K562 (cell line): ENCODE measurements at regions not wholly inside any gene's neighbourhood (a gene's known extent, or its start where the extent isn't known, plus 50 kb on each side); places are given as distances from the start of the nearest gene placed in this dataset.

Source experiments
- BCLAF1 ChIP-seq, 2 experiments: fragments of 450-650 bp in 1 of 2; IDR thresholded peaks; 2 replicates each; pipeline ENCODE4 v1.6.1; 2011 to 2017; ENCODE audit warnings: low read depth in 2 of 2, antibody characterized with exemption in 1 of 2, borderline replicate concordance in 1 of 2, low read length in 1 of 2, mild to moderate bottlenecking in 1 of 2, mixed read lengths in 1 of 2; ENCODE audit not compliant: control insufficient read depth in 1 of 2
- EP300 ChIP-seq: IDR thresholded peaks from 2 replicates; pipeline ENCODE4 v1.6.1; 2012; ENCODE audit warnings: low read length, improper control_type of control experiment
- POLR2A ChIP-seq: fragments of 450-650 bp; conservative IDR thresholded peaks from 2 replicates; pipeline ENCODE4 v1.6.1; 2016
- POLR2B ChIP-seq: fragments of 450-650 bp; IDR thresholded peaks from 2 replicates; pipeline ENCODE4 v1.6.1; 2018; ENCODE audit warnings: low read depth; ENCODE audit not compliant: partially characterized antibody
- STAG1 ChIP-seq: sonication (generic); formaldehyde crosslinking; IDR thresholded peaks from 2 replicates; pipeline ENCODE4 v1.5.0; 2020; ENCODE audit warnings: missing genetic modification reagents, borderline replicate concordance
- TF ChIP-seq, protein P1 (sequence below): sonication (generic); formaldehyde crosslinking; IDR thresholded peaks from 2 replicates; pipeline ENCODE4 v1.8.0; 2022; ENCODE audit warnings: mild to moderate bottlenecking, missing genetic modification reagents
- TF ChIP-seq, protein P2 (sequence below): fragments of 450-650 bp; conservative IDR thresholded peaks from 2 replicates; pipeline ENCODE4 v1.6.1; 2016; ENCODE audit warnings: missing genetic modification characterization, low read depth, mild to moderate bottlenecking, missing compliant biosample characterization, moderate library complexity

GRCh38 chr3:35929158-35929557 is 289.8 kb downstream of the ARPP21 start (continued):
- TF ChIP-seq BCLAF1 (IDR thresholded peaks at IDR 0.05; ENCODE audit: borderline replicate concordance in 1 of 2, control insufficient read depth in 1 of 2, low read depth in 2 of 2, low read length in 1 of 2) (no peak), STAG1 (CRISPR knock-in tag) (no peak), POLR2A (no peak), POLR2B (no peak), EP300 (no peak)
- TF ChIP-seq, protein P1, sequence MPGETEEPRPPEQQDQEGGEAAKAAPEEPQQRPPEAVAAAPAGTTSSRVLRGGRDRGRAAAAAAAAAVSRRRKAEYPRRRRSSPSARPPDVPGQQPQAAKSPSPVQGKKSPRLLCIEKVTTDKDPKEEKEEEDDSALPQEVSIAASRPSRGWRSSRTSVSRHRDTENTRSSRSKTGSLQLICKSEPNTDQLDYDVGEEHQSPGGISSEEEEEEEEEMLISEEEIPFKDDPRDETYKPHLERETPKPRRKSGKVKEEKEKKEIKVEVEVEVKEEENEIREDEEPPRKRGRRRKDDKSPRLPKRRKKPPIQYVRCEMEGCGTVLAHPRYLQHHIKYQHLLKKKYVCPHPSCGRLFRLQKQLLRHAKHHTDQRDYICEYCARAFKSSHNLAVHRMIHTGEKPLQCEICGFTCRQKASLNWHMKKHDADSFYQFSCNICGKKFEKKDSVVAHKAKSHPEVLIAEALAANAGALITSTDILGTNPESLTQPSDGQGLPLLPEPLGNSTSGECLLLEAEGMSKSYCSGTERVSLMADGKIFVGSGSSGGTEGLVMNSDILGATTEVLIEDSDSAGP (CRISPR knock-in tag): no peak
- TF ChIP-seq, protein P2, sequence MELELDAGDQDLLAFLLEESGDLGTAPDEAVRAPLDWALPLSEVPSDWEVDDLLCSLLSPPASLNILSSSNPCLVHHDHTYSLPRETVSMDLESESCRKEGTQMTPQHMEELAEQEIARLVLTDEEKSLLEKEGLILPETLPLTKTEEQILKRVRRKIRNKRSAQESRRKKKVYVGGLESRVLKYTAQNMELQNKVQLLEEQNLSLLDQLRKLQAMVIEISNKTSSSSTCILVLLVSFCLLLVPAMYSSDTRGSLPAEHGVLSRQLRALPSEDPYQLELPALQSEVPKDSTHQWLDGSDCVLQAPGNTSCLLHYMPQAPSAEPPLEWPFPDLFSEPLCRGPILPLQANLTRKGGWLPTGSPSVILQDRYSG (tag): no peak
